Esophagus squamous epithelium (tissue), 4 donors: ENCODE measurements at regions not wholly inside any gene's neighbourhood (a gene's known extent, or its start where the extent isn't known, plus 50 kb on each side); places are given as distances from the start of the nearest gene placed in this dataset.

Experiments used
- CTCF ChIP-seq, 6 experiments: fragments of 450-650 bp in 4 of 6; fragments of 200-600 bp in 2 of 6; sonication (generic) in 2 of 6; IDR thresholded peaks; one replicate each; pipeline ENCODE4 v1.5.1; 2016 to 2019; ENCODE audit warnings: antibody characterized with exemption in 6 of 6, mild to moderate bottlenecking in 4 of 6, moderate library complexity in 4 of 6
- POLR2A ChIP-seq, 4 donors: fragments of 450-650 bp; IDR thresholded peaks; one replicate each; pipeline ENCODE4 v1.6.1; 2017; ENCODE audit warnings: antibody characterized with exemption in 4 of 4, mild to moderate bottlenecking in 4 of 4, moderate library complexity in 3 of 4

GRCh38 chr13:80904386-80904785 is 563.5 kb upstream of the SPRY2 start:
- TF ChIP-seq CTCF (IDR thresholded peaks at IDR 0.05) (no peak), POLR2A (IDR thresholded peaks at IDR 0.05) (no peak)
